Putamen (tissue), 1 donor: ENCODE measurements at regions not wholly inside any gene's neighbourhood (a gene's known extent, or its start where the extent isn't known, plus 50 kb on each side); places are given as distances from the start of the nearest gene placed in this dataset.
"Not testable (repeated sequence)": the region's sequence is repeated elsewhere in the genome, so short reads cannot be mapped to it uniquely, and the experiment has no call there.

ENCODE experiments used
- DNase-seq: peaks from one replicate; pipeline ENCODE4 v3.0.0-alpha.2; 2016; ENCODE audit warnings: low spot score

- no peak for DNase-seq
Measured at GRCh38 chr11:23765682-23766252, 731.1 kb upstream of the LUZP2 start.

GRCh38 chr11:23767576-23767975 is 729.3 kb upstream of the LUZP2 start:
- DNase-seq, result no peak

GRCh38 chr11:23769214-23769613 is 727.6 kb upstream of the LUZP2 start:
- DNase-seq, result no peak

GRCh38 chr11:23772081-23772480 is 724.8 kb upstream of the LUZP2 start:
- no peak for DNase-seq

GRCh38 chr11:23778971-23779370 is 717.9 kb upstream of the LUZP2 start:
- DNase-seq, result no peak

GRCh38 chr11:23780231-23780630 is 716.6 kb upstream of the LUZP2 start:
- no peak for DNase-seq

GRCh38 chr11:23781803-23782560 is 714.9 kb upstream of the LUZP2 start:
- DNase-seq, result no peak

- not testable (repeated sequence) for DNase-seq
Measured at GRCh38 chr11:23786974-23787373, 709.9 kb upstream of the LUZP2 start.

- DNase-seq, result no peak
Measured at GRCh38 chr11:23789200-23789853, 707.5 kb upstream of the LUZP2 start.

- DNase-seq, result no peak
Measured at GRCh38 chr11:23789938-23790371, 706.9 kb upstream of the LUZP2 start.

- no peak for DNase-seq
Measured at GRCh38 chr11:23797624-23798419, 699.0 kb upstream of the LUZP2 start.

- not testable (repeated sequence) for DNase-seq
Measured at GRCh38 chr11:23834306-23834705, 662.5 kb upstream of the LUZP2 start.

- DNase-seq, result no peak
Measured at GRCh38 chr11:23836981-23837380, 659.9 kb upstream of the LUZP2 start.

GRCh38 chr11:23840872-23841271 is 656.0 kb upstream of the LUZP2 start:
- DNase-seq, result no peak

- no peak for DNase-seq
Measured at GRCh38 chr11:23846902-23847422, 649.9 kb upstream of the LUZP2 start.

GRCh38 chr11:23851216-23851615 is 645.6 kb upstream of the LUZP2 start:
- DNase-seq, result no peak

- no peak for DNase-seq
Measured at GRCh38 chr11:23856654-23857053, 640.2 kb upstream of the LUZP2 start.

GRCh38 chr11:23859087-23859486 is 637.8 kb upstream of the LUZP2 start:
- DNase-seq, result no peak

GRCh38 chr11:23861615-23862014 is 635.2 kb upstream of the LUZP2 start:
- no peak for DNase-seq

- no peak for DNase-seq
Measured at GRCh38 chr11:23865341-23865975, 631.4 kb upstream of the LUZP2 start.

- no peak for DNase-seq
Measured at GRCh38 chr11:23866641-23867040, 630.2 kb upstream of the LUZP2 start.

- DNase-seq, result no peak
Measured at GRCh38 chr11:23869671-23870070, 627.2 kb upstream of the LUZP2 start.
